ENCODE measurements at regions not wholly inside any gene's neighbourhood (a gene's known extent, or its start where the extent isn't known, plus 50 kb on each side); places are given as distances from the start of the nearest gene placed in this dataset.

DNA sequence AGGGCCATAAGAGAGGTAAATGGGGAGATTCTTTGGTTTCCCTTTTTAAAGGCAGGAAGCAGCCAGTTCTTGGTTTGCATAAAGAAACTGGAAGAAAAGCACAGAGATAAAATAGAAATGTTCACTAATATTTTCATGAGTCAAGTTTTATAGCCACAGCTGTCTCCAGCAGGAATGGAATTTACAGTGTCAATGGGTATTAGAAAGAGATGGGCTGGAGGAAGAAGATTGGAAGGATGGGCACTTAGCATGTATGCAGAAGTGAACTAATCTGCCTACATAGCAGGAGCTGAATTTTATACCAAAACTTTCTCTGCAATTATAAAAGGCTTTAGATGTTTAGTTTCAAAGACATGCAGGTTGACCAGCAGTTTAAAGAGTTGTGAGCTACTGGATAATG lies 521.9 kb upstream of the GOLIM4 start:
- TF ChIP-seq CTCF (IDR thresholded peaks at IDR 0.05), result no peak
- TF ChIP-seq POLR2A (IDR thresholded peaks at IDR 0.05), result no peak

All from thyroid gland (tissue), 4 donors.